ENCODE measurements at regions not wholly inside any gene's neighbourhood (a gene's known extent, or its start where the extent isn't known, plus 50 kb on each side); places are given as distances from the start of the nearest gene placed in this dataset.

GRCh38 chr3:86828751-86829150 is 162.2 kb downstream of the VGLL3 start:
- no peak for TF ChIP-seq POLR2A (IDR thresholded peaks at IDR 0.05)
- no peak for TF ChIP-seq CTCF (IDR thresholded peaks at IDR 0.05)

Measured in testis (tissue), 2 donors.